H1 (cell line): ENCODE measurements at regions not wholly inside any gene's neighbourhood (a gene's known extent, or its start where the extent isn't known, plus 50 kb on each side); places are given as distances from the start of the nearest gene placed in this dataset.

Experiments used
- CTCF ChIA-PET: fragments of 300-600 bp; sonication (Branson Sonifier 250); formaldehyde crosslinking; loops from one replicate; lab custom pipeline; 2021; ENCODE audit not compliant: partially characterized antibody; lab: Charles Lee
- POLR2A ChIA-PET: fragments of 300-600 bp; sonication (Branson Sonifier 250); formaldehyde crosslinking; loops from one replicate; lab custom pipeline; 2021; ENCODE audit warnings: inconsistent platforms; ENCODE audit not compliant: partially characterized antibody; lab: Charles Lee
- DNase-seq, 2 experiments: peaks; one replicate each; pipeline versions ENCODE4 v3.0.0 to v3.0.0-alpha.2; 2010 to 2022; ENCODE audit warnings: low spot score in 2 of 2, low read depth in 1 of 2, mixed read lengths in 1 of 2
- FAIRE-seq: peaks from 2 replicates; lab custom pipeline; 2011; peaks lifted over from hg19 to GRCh38; lab: Jason Lieb, UNC
- H2AFZ ChIP-seq: 2 replicates; pipeline ENCODE4 v1.8.1; 2012; ENCODE audit warnings: low read length, inconsistent platforms
- H2AK5ac ChIP-seq: 2 replicates; pipeline ENCODE4 v1.6.1; 2013; ENCODE audit warnings: low read depth, low read length
- H2BK120ac ChIP-seq: replicated peaks from 2 replicates; pipeline ENCODE3; 2013; ENCODE audit warnings: low read depth, low read length, inconsistent platforms
- H2BK12ac ChIP-seq: 2 replicates; pipeline ENCODE4 v1.6.1; 2013; ENCODE audit warnings: low read depth, low read length
- H2BK15ac ChIP-seq: 2 replicates; pipeline ENCODE4 v1.6.1; 2013; ENCODE audit warnings: low read length
- H2BK20ac ChIP-seq: 2 replicates; pipeline ENCODE4 v1.6.1; 2013; ENCODE audit warnings: low read length
- H2BK5ac ChIP-seq: 2 replicates; pipeline ENCODE4 v1.6.1; 2013; ENCODE audit warnings: low read depth, low read length
- H3K14ac ChIP-seq: 2 replicates; pipeline ENCODE4 v1.6.1; 2013; ENCODE audit warnings: inconsistent platforms; ENCODE audit not compliant: insufficient read length
- H3K18ac ChIP-seq: 2 replicates; pipeline ENCODE4 v1.6.1; 2013; ENCODE audit warnings: low read length; ENCODE audit errors: extremely low read depth
- H3K23ac ChIP-seq: 2 replicates; pipeline ENCODE4 v1.6.1; 2013; ENCODE audit warnings: inconsistent platforms; ENCODE audit not compliant: insufficient read length
- H3K23me2 ChIP-seq: 2 replicates; pipeline ENCODE4 v1.6.1; 2013; ENCODE audit warnings: low read depth, low read length
- H3K27ac ChIP-seq: 2 replicates; pipeline ENCODE4 v1.6.1; 2011; ENCODE audit warnings: low read depth, low read length, inconsistent platforms
- H3K27me3 ChIP-seq, 4 experiments: replicated peaks in 1 of 4; 1 replicate in 1 of 4; 2 replicates in 3 of 4; pipeline versions ENCODE4 v1.6.1 to v1.8.1; 2011 to 2013; ENCODE audit warnings: low read length in 3 of 4, mild to moderate bottlenecking in 3 of 4, inconsistent platforms in 2 of 4, mixed read lengths in 2 of 4, moderate library complexity in 1 of 4; ENCODE audit not compliant: control insufficient read depth in 3 of 4, insufficient read depth in 3 of 4; ENCODE audit errors: extremely low read depth in 1 of 4
- H3K36me3 ChIP-seq, 4 experiments: 2 replicates each; pipeline versions ENCODE4 v1.6.1 to v1.8.1; 2011 to 2013; ENCODE audit warnings: mild to moderate bottlenecking in 4 of 4, low read length in 3 of 4, moderate library complexity in 2 of 4, control low read depth in 1 of 4, inconsistent platforms in 1 of 4; ENCODE audit not compliant: insufficient read depth in 4 of 4, control insufficient read depth in 2 of 4
- H3K4ac ChIP-seq: replicated peaks from 2 replicates; pipeline ENCODE3; 2013; ENCODE audit warnings: low read length, low read depth, mixed read lengths, inconsistent platforms; ENCODE audit not compliant: insufficient read length
- H3K4me1 ChIP-seq, 4 experiments: replicated peaks in 1 of 4; 1 replicate in 1 of 4; 2 replicates in 3 of 4; pipeline versions ENCODE4 v1.6.1 to v1.8.1; 2011 to 2013; ENCODE audit warnings: low read length in 3 of 4, inconsistent platforms in 2 of 4, mixed read lengths in 1 of 4; ENCODE audit not compliant: insufficient read depth in 4 of 4, control insufficient read depth in 3 of 4
- H3K4me2 ChIP-seq, 2 experiments: 2 replicates each; pipeline versions ENCODE4 v1.6.1 to v1.8.1; 2011 to 2013; ENCODE audit warnings: low read depth in 2 of 2, low read length in 2 of 2, control low read depth in 1 of 2, inconsistent platforms in 1 of 2, mild to moderate bottlenecking in 1 of 2; ENCODE audit not compliant: insufficient read depth in 1 of 2
- H3K4me3 ChIP-seq, 4 experiments: fragments of 200-600, 300-600 bp in 1 of 4; sonication (generic), shearing (Covaris generic), sonication (Bioruptor Twin) in 1 of 4; 2 replicates each; pipeline versions ENCODE4 v1.5.1 to v1.8.1; 2011 to 2016; ENCODE audit warnings: low read length in 4 of 4, low read depth in 3 of 4, control low read depth in 2 of 4, inconsistent platforms in 2 of 4, mild to moderate bottlenecking in 2 of 4, mixed read lengths in 1 of 4, moderate library complexity in 1 of 4; ENCODE audit not compliant: insufficient read depth in 2 of 4; ENCODE audit errors: extremely low read depth in 1 of 4
- H3K56ac ChIP-seq: replicated peaks from 2 replicates; pipeline ENCODE3; 2013; ENCODE audit warnings: low read depth, mild to moderate bottlenecking, mixed read lengths, low read length, inconsistent platforms; ENCODE audit not compliant: insufficient read length
- H3K79me1 ChIP-seq: 2 replicates; pipeline ENCODE4 v1.6.1; 2013; ENCODE audit warnings: low read depth, low read length, control low read depth
- H3K79me2 ChIP-seq, 2 experiments: 2 replicates each; pipeline versions ENCODE4 v1.6.1 to v1.8.1; 2012 to 2013; ENCODE audit warnings: low read length in 2 of 2, mild to moderate bottlenecking in 2 of 2, inconsistent platforms in 1 of 2; ENCODE audit not compliant: insufficient read depth in 2 of 2, control insufficient read depth in 1 of 2
- H3K9ac ChIP-seq, 4 experiments: replicated peaks in 1 of 4; 1 replicate in 1 of 4; 2 replicates in 3 of 4; pipeline versions ENCODE4 v1.6.1 to v1.8.1; 2011 to 2013; ENCODE audit warnings: low read depth in 3 of 4, low read length in 3 of 4, control low read depth in 2 of 4, mild to moderate bottlenecking in 2 of 4, moderate library complexity in 2 of 4, inconsistent platforms in 1 of 4; ENCODE audit errors: extremely low read depth in 1 of 4
- H3K9me3 ChIP-seq, 2 experiments: 2 replicates each; pipeline versions ENCODE4 v1.6.1 to v1.8.1; 2012 to 2013; ENCODE audit warnings: mild to moderate bottlenecking in 2 of 2, moderate library complexity in 2 of 2, control low read depth in 1 of 2, inconsistent platforms in 1 of 2, low read depth in 1 of 2, low read length in 1 of 2, mixed read lengths in 1 of 2; ENCODE audit not compliant: insufficient read depth in 2 of 2
- H4K20me1 ChIP-seq, 2 experiments: replicated peaks in 1 of 2; 2 replicates each; pipeline versions ENCODE3 to v1.8.1; 2011 to 2013; ENCODE audit warnings: inconsistent platforms in 2 of 2, low read length in 2 of 2, mild to moderate bottlenecking in 1 of 2; ENCODE audit not compliant: insufficient read depth in 2 of 2, control insufficient read depth in 1 of 2
- H4K5ac ChIP-seq: 2 replicates; pipeline ENCODE4 v1.6.1; 2013; ENCODE audit warnings: low read length, low read depth, mixed read lengths, inconsistent platforms; ENCODE audit not compliant: insufficient read length
- H4K8ac ChIP-seq: 2 replicates; pipeline ENCODE4 v1.8.0; 2013; ENCODE audit warnings: mild to moderate bottlenecking, moderate library complexity, low read length, inconsistent platforms; ENCODE audit not compliant: insufficient read depth; ENCODE audit errors: extremely low read depth
- H4K91ac ChIP-seq: replicated peaks from 2 replicates; pipeline ENCODE3; 2013; ENCODE audit warnings: low read length, mixed read lengths, inconsistent platforms; ENCODE audit not compliant: insufficient read length
- BACH1 ChIP-seq: IDR thresholded peaks from 2 replicates; pipeline ENCODE4 v1.6.1; 2012; ENCODE audit warnings: low read length, improper control_type of control experiment
- BRCA1 ChIP-seq: IDR thresholded peaks from 2 replicates; pipeline ENCODE4 v1.6.1; 2012; ENCODE audit warnings: low read depth, low read length, improper control_type of control experiment
- CREB1 ChIP-seq: IDR thresholded peaks from 2 replicates; pipeline ENCODE4 v1.6.1; 2012; ENCODE audit warnings: inconsistent platforms
- GABPA ChIP-seq: IDR thresholded peaks from 2 replicates; pipeline ENCODE4 v1.6.1; 2011; ENCODE audit warnings: mild to moderate bottlenecking, low read length, moderate library complexity, borderline replicate concordance; ENCODE audit not compliant: insufficient read depth
- JUN ChIP-seq: IDR thresholded peaks from 2 replicates; pipeline ENCODE4 v1.6.1; 2011; ENCODE audit warnings: low read depth, mild to moderate bottlenecking, improper control_type of control experiment, low read length
- JUND ChIP-seq: IDR thresholded peaks from 2 replicates; pipeline ENCODE4 v1.6.1; 2011; ENCODE audit warnings: mild to moderate bottlenecking, improper control_type of control experiment, low read length
- RNF2 ChIP-seq: fragments of 200-900, 300-1000 bp; sonication (generic); IDR thresholded peaks from 2 replicates; pipeline ENCODE4 v1.7.1; 2016; ENCODE audit warnings: borderline replicate concordance, low read depth, mild to moderate bottlenecking, antibody characterized with exemption, low read length; ENCODE audit not compliant: poor library complexity, severe bottlenecking; ENCODE audit errors: missing control alignments
- SP1 ChIP-seq: IDR thresholded peaks from 2 replicates; pipeline ENCODE4 v1.6.1; 2011; ENCODE audit warnings: low read depth, low read length
- SUZ12 ChIP-seq: fragments of 200-600 bp; sonication (generic); IDR thresholded peaks from 2 replicates; pipeline ENCODE4 v1.6.1; 2012; ENCODE audit warnings: mild to moderate bottlenecking, inconsistent platforms, low read length, moderate library complexity, mixed read lengths
- TAF1 ChIP-seq: IDR thresholded peaks from 2 replicates; pipeline ENCODE4 v1.6.1; 2011; ENCODE audit warnings: mild to moderate bottlenecking, low read depth, low read length
- WGBS, 2 experiments: shearing (Covaris generic) in 1 of 2; methylation state at CpG; one replicate each; pipeline versions ENCODE4 v1.1.6 to v1.1.7; 2013 to 2015; ENCODE audit warnings: low lambda C conversion rate in 2 of 2, mixed read lengths in 2 of 2, inconsistent platforms in 1 of 2, low coverage in 1 of 2, missing lambda C conversion rate in 1 of 2; ENCODE audit not compliant: insufficient replicate concordance in 2 of 2, insufficient coverage in 1 of 2, insufficient read length in 1 of 2; ENCODE audit errors: extremely low coverage in 1 of 2, missing lambda C conversion rate in 1 of 2; 5-methylcytosine and 5-hydroxymethylcytosine counted together

DNA sequence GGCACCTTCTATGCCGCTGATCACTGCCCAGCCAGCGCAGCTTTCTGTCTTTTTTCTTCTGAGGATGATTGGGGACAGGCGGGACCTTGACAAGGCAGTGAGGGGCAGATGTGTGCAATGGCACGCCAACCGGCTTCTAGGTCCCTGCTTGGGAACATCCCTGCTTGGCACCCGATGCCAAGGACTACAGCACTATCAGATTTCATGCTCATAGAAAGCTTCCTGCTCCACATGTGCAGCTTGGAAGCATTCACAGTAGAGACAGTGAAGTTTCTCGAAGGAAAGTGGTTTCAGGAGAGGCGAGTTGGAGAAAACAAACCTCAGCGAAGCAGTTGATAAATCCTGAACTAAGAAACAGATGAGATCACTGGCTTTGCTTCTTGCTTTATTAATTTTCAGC, 267.5 kb upstream of the HABP2 start:
- H3K36me3 ChIP-seq, result no peaks in the 10 kb centered on the region
- no peak overlapping the region for H2BK12ac ChIP-seq
- H3K79me2 ChIP-seq, result no peaks in the 10 kb centered on the region
- H2BK120ac ChIP-seq, result no peak overlapping the region
- H3K23me2 ChIP-seq, result no peaks in the 10 kb centered on the region
- no peak overlapping the region for H2AK5ac ChIP-seq
- no peak overlapping the region for H4K8ac ChIP-seq
- no peak overlapping the region for H2BK5ac ChIP-seq
- ChIA-PET POLR2A (no interaction called here), CTCF (interaction anchor here (0.7 to 2.0 kb wide), 4 partner anchors 16 to 809 kb away, joined by 3 to 7 read pairs (median 4); no protein-coding TSS in a partner anchor)
- H3K4me2 ChIP-seq, result no peak overlapping the region
- H3K9ac ChIP-seq, result no peak overlapping the region
- no peak overlapping the region for H3K14ac ChIP-seq
- no peak overlapping the region for H2BK20ac ChIP-seq
- H2AFZ ChIP-seq, result no peak overlapping the region
- H4K5ac ChIP-seq, result no peak overlapping the region
- no peak for TF ChIP-seq BRCA1
- no peak for TF ChIP-seq CREB1
- TF ChIP-seq JUN, result no peak
- no peak for TF ChIP-seq RNF2
- no peak for TF ChIP-seq JUND
- no peak for TF ChIP-seq SP1
- no peak for TF ChIP-seq BACH1
- no peak for TF ChIP-seq GABPA
- no peak for TF ChIP-seq SUZ12
- TF ChIP-seq TAF1, result no peak
- DNase-seq, result no peak
- H3K23ac ChIP-seq, result no peak overlapping the region
- no peak for FAIRE-seq
- no peak overlapping the region for H2BK15ac ChIP-seq
- H3K79me1 ChIP-seq, result no peaks in the 10 kb centered on the region
- H3K18ac ChIP-seq, result no peak overlapping the region
- no peak overlapping the region for H4K91ac ChIP-seq
- no peaks in the 10 kb centered on the region for H3K4me1 ChIP-seq
- H3K27ac ChIP-seq, result no peak overlapping the region
- H3K9me3 ChIP-seq, result no peaks in the 10 kb centered on the region
- no peaks in the 10 kb centered on the region; a peak in 1 of 7 replicates for H3K27me3 ChIP-seq
- no peak overlapping the region for H3K4ac ChIP-seq
- H3K56ac ChIP-seq, result no peak overlapping the region
- no peak overlapping the region for H3K4me3 ChIP-seq
- 92% methylated on average over 9 of the region's 9 CpGs; no CpG with 5 or more reads in 1 of the 2 experiments for WGBS, 2 experiments
- no peaks in the 10 kb centered on the region for H4K20me1 ChIP-seq
